Stimulated activated CD8-positive, alpha-beta memory T cell treated with anti-CD3 and anti-CD28 coated beads, Interleukin-12 subunit alpha, Interleukin-12 subunit beta, amount 100 ng/mL, for 1 hour (primary cell): ENCODE measurements at regions not wholly inside any gene's neighbourhood (a gene's known extent, or its start where the extent isn't known, plus 50 kb on each side); places are given as distances from the start of the nearest gene placed in this dataset.
"Not testable (repeated sequence)": the region's sequence is repeated elsewhere in the genome, so short reads cannot be mapped to it uniquely, and the experiment has no call there.

ENCODE experiments used
- DNase-seq: peaks from one replicate; pipeline ENCODE4 v3.0.0-alpha.2; 2020; ENCODE audit warnings: low read depth

DNA sequence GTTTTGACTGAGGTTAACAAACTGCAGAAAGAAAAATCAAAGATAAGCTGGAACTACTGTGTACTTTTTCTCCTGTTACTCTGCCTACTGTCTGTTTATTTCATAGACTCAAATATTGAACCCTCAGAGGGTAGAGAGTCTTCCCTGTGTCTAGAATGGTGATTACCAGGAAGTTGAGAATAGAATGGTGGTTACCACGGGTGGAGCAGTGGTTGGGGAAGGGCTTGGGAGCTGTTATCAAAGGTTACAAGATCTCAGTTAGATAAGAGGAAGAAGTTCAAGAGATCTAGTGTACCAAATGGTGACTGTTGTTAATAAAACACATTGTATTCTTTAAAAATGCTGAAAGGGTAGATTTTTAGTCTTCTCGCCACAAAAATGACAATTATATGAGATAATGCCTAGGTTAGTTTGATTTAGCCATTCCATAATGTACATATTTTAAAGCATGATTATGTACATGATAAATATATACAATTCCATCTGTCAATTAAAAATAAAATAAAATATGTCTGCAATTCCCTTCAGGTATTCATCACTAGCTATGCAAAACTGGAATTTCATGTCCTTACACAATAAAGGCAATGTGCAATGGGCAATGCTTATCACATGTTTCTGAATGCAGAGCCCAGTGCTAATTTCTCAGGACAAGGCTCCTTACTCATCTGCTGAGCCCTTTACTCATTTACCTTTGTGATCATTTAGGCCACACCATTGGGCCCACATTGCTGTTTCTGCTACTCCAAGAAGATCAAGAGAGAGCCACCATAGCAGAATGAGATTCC, 474.3 kb upstream of the CAMK1G start:
- no peak for DNase-seq

GRCh38 chr1:209113521-209113920, 470.0 kb upstream of the CAMK1G start:
- DNase-seq = no peak

DNA sequence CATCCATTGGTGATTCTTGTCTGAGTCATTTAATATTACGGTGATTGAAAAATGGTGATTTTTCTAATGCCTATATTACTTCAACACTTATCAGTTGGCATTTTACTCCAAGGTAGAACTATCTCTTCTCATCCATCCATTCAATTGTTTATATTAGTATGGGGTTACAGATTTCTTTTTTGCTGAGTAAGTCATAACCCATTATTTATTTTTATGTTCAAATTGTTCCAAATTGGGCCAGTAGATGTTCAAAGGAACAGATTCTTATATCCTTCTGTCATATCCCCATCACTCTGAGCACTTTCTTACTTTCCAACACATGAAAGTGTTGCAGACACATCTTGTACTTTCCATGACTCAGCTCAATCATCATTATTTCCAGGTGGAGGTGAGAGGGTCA, 466.8 kb upstream of the CAMK1G start:
- DNase-seq = no peak

GRCh38 chr1:209123601-209124000, 459.9 kb upstream of the CAMK1G start:
- DNase-seq = no peak

- DNase-seq = not testable (repeated sequence)
Measured at GRCh38 chr1:209129091-209129490, 454.4 kb upstream of the CAMK1G start.

- DNase-seq = no peak
Measured at GRCh38 chr1:209130886-209131285, 452.6 kb upstream of the CAMK1G start.

DNA sequence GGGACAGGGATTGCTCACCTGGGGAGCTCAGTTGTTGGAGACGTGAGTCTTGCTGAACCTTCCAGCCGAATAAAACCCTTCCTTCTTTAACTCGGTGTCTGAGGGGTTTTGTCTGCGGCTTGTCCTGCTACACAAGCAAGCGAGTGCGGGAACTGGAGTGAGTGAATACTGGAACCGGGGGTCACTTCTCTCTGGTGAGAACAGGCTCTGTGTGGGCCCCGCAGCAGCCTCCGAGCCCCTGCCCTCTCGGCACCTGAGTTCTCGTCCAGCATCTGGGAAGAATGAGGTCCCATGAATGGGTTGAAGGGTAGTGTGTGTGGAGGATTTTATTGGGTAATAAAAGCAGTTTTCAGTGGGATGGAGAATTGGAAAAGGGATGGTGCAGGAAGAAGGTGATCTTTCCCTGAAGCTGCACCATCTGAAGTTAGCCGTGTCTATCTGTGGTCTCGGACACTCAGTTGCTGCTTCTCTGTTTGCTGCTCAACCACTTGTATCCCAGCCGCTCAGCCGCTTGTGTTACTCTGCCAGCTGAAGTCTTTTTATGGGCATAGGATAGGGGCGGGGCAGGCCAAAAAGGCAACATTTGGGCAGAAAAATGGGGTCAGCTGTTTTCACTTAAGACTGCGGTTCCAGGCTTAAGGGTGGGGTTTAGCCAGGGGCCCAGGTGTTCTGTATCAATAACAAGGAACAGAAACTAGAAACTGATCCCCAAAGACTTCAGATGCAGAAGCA, 450.6 kb upstream of the CAMK1G start:
- DNase-seq = no peak

DNA sequence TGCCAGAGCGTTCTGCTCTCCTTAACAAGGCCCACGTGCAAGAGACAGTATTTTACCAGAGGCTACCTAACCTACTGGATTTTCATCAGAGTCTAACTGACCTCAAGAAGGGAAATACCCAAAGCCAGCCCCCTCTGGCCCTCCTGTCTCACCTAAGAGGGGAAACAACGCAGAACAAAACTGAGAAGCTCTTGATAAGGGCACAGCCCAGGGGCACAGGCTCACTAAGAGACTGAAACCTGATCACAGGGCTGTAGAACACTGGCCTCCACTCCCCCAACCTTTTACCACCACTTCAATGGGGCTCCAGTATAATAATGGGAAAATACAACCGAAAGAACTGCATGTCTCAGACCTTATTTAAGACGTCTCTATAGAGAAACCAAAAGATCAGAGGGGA, 449.5 kb upstream of the CAMK1G start:
- no peak for DNase-seq

DNA sequence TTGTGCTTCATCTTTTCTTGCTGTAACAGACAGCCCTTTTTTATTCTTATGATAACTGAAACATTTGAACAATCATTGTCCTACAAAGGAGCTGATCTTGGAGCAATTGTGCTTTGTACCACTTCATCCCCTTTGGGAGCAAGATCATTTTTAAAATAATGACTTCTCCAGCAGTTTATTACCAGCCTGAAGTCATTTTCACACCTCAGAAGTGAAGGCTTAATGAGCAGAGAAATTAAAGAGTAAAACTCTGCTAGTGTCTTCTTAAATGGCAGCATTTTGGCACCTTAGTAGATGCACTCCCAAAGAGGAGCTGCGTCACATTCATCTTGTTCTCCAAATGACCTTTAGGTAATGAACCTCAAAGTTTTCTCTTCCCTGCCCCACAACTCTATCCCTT, 439.6 kb upstream of the CAMK1G start:
- DNase-seq = no peak

GRCh38 chr1:209150114-209150513, 433.4 kb upstream of the CAMK1G start:
- DNase-seq = no peak

DNA sequence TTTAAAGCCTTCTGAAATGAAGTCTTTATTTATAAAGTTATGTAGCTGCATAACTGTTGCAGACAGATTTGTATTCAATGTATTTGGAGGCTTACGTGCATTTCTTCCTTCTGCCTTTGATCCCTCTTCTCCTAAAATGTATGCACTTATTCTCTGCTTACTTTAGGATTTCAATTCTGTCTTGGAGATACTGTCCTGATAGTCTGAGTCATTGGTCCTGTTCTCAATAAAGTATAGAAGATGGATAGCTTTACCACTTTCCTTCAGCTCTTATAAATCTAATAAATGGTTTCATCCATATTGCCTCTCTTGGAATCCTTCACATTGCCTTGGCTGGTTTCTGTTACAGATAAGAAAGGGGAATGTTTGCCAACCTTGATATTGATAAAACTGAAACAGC, 430.1 kb upstream of the CAMK1G start:
- DNase-seq = no peak

- no peak for DNase-seq
Measured at GRCh38 chr1:209154912-209155311, 428.6 kb upstream of the CAMK1G start.

- DNase-seq = no peak
Measured at GRCh38 chr1:209155546-209155945, 428.0 kb upstream of the CAMK1G start.

DNA sequence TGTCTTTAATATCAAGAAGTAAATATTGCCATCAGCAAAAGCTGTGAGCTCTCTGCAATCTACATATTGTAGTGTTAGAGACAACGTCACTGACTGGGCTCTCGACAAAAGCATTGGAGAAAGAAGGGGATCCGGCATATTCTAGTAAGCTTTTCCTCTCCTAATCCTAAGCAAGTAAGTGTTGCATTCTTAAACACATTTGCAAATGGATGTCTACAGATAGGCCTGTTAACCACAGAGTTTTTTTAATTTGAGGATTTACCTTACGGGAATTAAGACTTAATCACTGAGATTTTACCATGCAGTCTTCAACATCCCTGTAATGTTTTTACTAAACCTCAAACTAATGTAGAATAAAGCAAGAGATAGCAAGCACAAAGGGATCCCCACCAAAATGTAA, 426.5 kb upstream of the CAMK1G start:
- no peak for DNase-seq

GRCh38 chr1:209157546-209158249, 425.8 kb upstream of the CAMK1G start:
- no peak for DNase-seq

DNA sequence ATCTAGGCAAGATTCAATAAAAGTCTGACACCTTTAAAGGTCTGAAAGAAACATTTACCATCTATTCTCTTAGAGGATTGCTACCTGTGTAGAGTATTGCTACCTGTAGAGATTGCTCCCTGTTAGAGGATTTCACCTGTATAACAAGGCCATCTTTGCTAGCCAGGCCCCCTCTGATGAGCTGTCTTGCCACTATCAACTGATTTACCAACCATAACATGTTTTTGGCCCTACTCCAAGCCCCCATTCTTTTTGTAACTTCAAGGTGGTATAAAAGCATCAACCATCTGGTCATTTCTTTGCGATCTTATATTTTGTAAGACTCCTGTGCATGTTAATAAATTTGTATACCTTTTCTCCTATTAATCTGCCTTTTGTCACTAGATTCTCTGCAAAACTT, 424.7 kb upstream of the CAMK1G start:
- no peak for DNase-seq

DNA sequence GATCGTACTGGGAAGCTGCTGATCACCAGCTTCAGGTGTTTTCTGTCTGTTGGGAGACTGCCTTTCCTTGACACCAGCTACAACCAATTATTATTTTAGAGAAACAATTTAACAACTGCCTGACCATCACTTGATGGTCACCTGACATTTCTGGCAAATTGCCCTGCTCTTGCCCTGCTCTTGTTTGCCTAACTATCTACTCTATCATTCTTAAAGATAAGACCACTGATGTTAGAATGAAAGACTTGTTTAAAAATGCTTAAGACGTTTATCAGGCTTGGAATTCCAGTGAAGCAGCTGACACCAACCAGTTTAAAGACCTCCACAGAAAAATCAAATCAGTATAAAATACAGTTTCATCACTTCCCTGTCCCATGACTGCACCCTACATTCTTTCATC, 423.3 kb upstream of the CAMK1G start:
- DNase-seq = no peak

GRCh38 chr1:209162651-209163050, 420.9 kb upstream of the CAMK1G start:
- no peak for DNase-seq

DNA sequence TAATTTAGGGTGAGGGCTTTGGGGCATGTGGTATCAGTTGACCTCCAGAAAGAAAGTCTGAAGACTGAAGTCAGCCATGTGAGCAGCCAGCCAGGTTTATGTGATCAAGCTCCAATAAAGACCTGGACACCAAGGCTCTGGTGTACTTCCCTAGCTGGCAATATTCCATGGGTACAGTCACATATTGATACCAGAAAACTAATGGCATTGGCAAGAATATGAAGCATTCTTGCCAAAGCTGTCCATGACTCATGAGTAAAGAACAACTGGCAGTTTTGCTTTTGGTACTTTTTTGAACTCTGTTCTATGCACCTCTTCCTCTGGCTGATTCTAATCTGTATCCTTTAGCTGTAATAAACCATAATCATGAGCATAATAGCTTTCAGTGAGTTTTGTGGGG, 415.3 kb upstream of the CAMK1G start:
- no peak for DNase-seq

DNA sequence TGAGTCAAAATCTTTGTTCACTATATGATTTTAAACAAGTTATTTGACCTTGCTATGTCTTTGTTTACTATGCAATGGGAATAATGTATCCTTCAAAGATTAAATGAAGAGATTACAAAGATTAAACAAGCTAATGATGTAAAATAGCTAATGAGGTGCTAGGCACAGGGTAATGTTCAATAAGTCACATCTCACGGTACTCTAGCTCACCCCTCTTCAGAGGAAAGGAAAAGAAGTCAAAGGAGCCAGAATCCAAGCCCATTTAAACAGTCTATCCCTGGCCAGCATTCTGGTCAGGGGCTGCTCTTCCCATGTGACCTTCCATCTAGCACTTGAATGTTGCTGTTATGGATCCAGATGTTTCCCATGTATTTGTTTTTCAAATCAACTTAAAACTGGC, 412.4 kb upstream of the CAMK1G start:
- DNase-seq = no peak

DNA sequence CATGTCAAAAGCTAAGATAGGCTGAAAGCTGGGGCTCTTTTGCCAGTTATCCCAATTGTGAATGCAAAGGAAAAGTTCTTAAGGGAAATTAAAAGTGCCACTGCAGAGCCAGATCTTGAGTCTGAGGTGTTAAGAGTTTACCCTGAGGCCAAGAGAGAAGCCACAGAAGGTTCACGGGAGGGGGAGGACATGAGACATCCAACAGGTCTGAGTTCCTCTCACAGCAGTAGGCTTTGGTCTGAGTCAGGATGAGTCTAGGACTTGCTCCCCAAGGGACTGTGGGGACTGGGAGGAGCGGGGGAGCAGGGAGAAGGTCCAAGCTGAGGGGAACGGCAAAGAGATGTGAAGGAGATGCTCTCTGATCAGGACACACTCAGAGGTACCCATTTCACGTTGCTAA, 411.2 kb upstream of the CAMK1G start:
- no peak for DNase-seq

- DNase-seq = not testable (repeated sequence)
Measured at GRCh38 chr1:209172792-209173542, 410.5 kb upstream of the CAMK1G start.
